ENCODE measurements at regions not wholly inside any gene's neighbourhood (a gene's known extent, or its start where the extent isn't known, plus 50 kb on each side); places are given as distances from the start of the nearest gene placed in this dataset.
"Not testable (repeated sequence)": the region's sequence is repeated elsewhere in the genome, so short reads cannot be mapped to it uniquely, and the experiment has no call there.

DNA sequence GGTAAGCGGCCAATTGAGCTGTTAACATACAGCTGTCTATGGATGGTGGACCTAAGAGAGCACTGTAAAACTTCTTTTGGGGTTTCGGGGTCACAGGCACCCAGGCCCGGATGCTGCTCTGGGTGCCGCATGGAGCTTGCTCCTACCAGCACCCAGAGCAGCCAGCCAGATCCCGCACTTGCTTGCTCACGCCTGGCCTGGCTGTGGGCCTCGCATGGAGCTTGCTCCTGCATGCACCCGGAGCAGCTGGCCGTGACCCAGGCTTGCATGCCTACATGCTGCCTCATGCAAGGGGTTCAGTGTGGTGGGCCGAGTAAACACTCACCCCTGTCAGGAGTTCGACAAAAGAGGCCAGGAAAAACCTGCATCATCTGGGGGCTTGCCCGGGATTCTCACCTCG is 896.9 kb downstream of the SORCS1 start:
- Histone ChIP-seq H3K27me3 (ENCODE audit: control insufficient read depth in 1 of 2, insufficient read depth in 2 of 2, low read length in 2 of 2) (no peaks in the 10 kb centered on the region), H3K9me3 (ENCODE audit: control insufficient read depth in 1 of 2, insufficient read depth in 1 of 2, low read length in 2 of 2) (peaks cover 0 to 14% of the 10 kb centered on the region in 2 experiments), H3K27ac (ENCODE audit: low read depth in 1 of 2, low read length in 2 of 2) (no peak overlapping the region), H3K4me3 (ENCODE audit: low read length) (no peak overlapping the region), H3K36me3 (ENCODE audit: insufficient read depth, low read length) (no peaks in the 10 kb centered on the region), H3K4me1 (ENCODE audit: insufficient read depth, low read length) (no peaks in the 10 kb centered on the region)
- no peak overlapping the region for H3K4me3 Mint-ChIP-seq
- H3K4me1 Mint-ChIP-seq (ENCODE audit: low read depth), result no peaks in the 10 kb centered on the region
- H3K36me3 Mint-ChIP-seq (ENCODE audit: low read depth), result no peaks in the 10 kb centered on the region
- H3K27ac Mint-ChIP-seq, result no peak overlapping the region
- no peaks in the 10 kb centered on the region for H3K27me3 Mint-ChIP-seq
- TF ChIP-seq, protein P1, sequence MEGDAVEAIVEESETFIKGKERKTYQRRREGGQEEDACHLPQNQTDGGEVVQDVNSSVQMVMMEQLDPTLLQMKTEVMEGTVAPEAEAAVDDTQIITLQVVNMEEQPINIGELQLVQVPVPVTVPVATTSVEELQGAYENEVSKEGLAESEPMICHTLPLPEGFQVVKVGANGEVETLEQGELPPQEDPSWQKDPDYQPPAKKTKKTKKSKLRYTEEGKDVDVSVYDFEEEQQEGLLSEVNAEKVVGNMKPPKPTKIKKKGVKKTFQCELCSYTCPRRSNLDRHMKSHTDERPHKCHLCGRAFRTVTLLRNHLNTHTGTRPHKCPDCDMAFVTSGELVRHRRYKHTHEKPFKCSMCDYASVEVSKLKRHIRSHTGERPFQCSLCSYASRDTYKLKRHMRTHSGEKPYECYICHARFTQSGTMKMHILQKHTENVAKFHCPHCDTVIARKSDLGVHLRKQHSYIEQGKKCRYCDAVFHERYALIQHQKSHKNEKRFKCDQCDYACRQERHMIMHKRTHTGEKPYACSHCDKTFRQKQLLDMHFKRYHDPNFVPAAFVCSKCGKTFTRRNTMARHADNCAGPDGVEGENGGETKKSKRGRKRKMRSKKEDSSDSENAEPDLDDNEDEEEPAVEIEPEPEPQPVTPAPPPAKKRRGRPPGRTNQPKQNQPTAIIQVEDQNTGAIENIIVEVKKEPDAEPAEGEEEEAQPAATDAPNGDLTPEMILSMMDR (IDR thresholded peaks at IDR 0.05), result no peak
- intact Hi-C loops (cut with DNase I, micrococcal nuclease), result no loop called here
- peaks cover 8% of the 10 kb centered on the region for H3K9me3 Mint-ChIP-seq
- CTCF ChIA-PET, result no interaction called here
- ATAC-seq (ENCODE audit: poor library complexity) (no peak), DNase-seq (no peak)
- POLR2A ChIA-PET, result no interaction called here

DNA sequence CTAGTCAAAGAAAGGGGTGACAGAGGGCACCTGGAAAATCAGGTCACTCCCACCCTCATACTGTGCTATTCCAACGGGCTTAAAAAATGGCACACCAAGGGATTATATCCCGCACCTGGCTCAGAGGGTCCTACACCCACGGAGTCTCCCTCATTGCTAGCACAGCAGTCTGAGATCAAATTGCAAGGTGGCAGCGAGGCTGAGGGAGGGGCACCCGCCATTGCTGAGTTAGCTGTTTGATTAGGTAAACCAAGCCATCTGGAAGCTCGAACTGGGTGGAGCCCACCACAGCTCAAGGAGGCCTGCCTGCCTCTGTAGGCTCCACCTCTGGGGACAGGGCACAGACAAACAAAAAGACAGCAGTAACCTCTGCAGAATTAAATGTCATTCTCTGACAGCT is 907.1 kb downstream of the SORCS1 start:
- H3K4me1 Mint-ChIP-seq (ENCODE audit: low read depth); intact Hi-C loops (cut with DNase I, micrococcal nuclease); H3K4me3 ChIP-seq (ENCODE audit: low read length); H3K36me3 Mint-ChIP-seq (ENCODE audit: low read depth); CTCF ChIA-PET; H3K4me1 ChIP-seq (ENCODE audit: insufficient read depth, low read length); H3K4me3 Mint-ChIP-seq; H3K9me3 Mint-ChIP-seq; H3K27me3 ChIP-seq (ENCODE audit: control insufficient read depth in 1 of 2, insufficient read depth in 2 of 2, low read length in 2 of 2); POLR2A ChIA-PET; H3K27me3 Mint-ChIP-seq; H3K36me3 ChIP-seq (ENCODE audit: insufficient read depth, low read length); H3K27ac Mint-ChIP-seq; H3K9me3 ChIP-seq (ENCODE audit: control insufficient read depth in 1 of 2, insufficient read depth in 1 of 2, low read length in 2 of 2); DNase-seq; ATAC-seq (ENCODE audit: poor library complexity); H3K27ac ChIP-seq (ENCODE audit: low read depth in 1 of 2, low read length in 2 of 2): not testable (repeated sequence)

DNA sequence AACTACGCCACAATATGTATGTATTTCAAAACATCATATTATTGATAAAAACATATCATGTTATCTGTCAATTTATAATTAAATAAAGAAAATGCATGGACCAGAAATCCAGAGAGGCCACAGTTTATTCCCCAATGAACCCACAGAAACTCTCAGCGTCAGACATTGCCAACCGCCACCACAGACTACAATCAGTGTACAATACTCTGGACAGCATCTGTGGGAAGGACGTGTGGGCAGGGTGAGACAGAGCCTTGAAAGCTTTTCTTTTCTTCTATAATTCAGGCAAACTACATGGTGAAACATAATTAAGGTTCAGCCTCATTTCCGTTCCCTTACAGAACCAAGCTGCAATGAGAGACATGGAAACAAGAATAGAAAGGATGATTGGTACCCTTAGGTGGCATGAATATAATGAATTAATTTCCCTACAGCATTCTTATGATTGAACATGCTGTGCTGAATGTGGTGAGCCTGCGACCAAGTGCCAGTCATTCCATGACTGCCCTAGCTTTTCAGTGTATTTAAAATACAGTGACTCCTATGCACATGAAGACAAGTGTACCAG is 909.3 kb downstream of the SORCS1 start:
- Histone ChIP-seq H3K4me3 (ENCODE audit: low read length) (no peak overlapping the region), H3K36me3 (ENCODE audit: insufficient read depth, low read length) (no peaks in the 10 kb centered on the region), H3K9me3 (ENCODE audit: control insufficient read depth in 1 of 2, insufficient read depth in 1 of 2, low read length in 2 of 2) (no peaks in the 10 kb centered on the region), H3K4me1 (ENCODE audit: insufficient read depth, low read length) (no peaks in the 10 kb centered on the region), H3K27me3 (ENCODE audit: control insufficient read depth in 1 of 2, insufficient read depth in 2 of 2, low read length in 2 of 2) (no peaks in the 10 kb centered on the region), H3K27ac (ENCODE audit: low read depth in 1 of 2, low read length in 2 of 2) (no peak overlapping the region)
- no peak for DNase-seq
- TF ChIP-seq, protein P1 (IDR thresholded peaks at IDR 0.05), result no peak
- CTCF ChIA-PET, result no interaction called here
- Mint-ChIP-seq H3K4me3 (no peak overlapping the region), H3K4me1 (ENCODE audit: low read depth) (no peaks in the 10 kb centered on the region), H3K36me3 (ENCODE audit: low read depth) (no peaks in the 10 kb centered on the region), H3K27ac (no peak overlapping the region), H3K27me3 (no peaks in the 10 kb centered on the region), H3K9me3 (peaks cover 10% of the 10 kb centered on the region)
- POLR2A ChIA-PET, result no interaction called here
- intact Hi-C loops (cut with DNase I, micrococcal nuclease), result no loop called here
- no peak for ATAC-seq (ENCODE audit: poor library complexity)

DNA sequence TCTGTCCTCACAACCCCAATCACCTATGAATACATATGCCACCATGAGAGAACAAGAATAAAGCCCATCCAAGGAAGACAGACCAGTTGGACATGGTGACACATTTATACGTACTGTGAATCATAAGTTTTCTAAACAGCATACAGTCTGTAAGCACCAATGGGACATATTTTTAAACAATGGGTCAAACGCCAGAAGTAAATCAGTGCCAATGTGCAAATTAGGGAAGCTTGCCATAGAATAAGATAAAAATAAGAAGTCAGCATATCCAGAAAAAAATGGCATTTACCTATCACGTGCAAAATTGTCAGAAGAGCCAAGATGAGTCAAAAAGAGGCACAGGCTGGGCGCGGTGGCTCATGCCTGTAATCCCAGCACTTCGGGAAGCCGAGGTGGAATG is 910.4 kb downstream of the SORCS1 start:
- H3K4me1 ChIP-seq (ENCODE audit: insufficient read depth, low read length), result no peaks in the 10 kb centered on the region
- Mint-ChIP-seq H3K36me3 (ENCODE audit: low read depth) (no peaks in the 10 kb centered on the region), H3K27me3 (no peaks in the 10 kb centered on the region), H3K4me1 (ENCODE audit: low read depth) (no peaks in the 10 kb centered on the region), H3K27ac (no peak overlapping the region), H3K9me3 (peaks cover 8% of the 10 kb centered on the region), H3K4me3 (no peak overlapping the region)
- DNase-seq, result no peak
- ChIA-PET CTCF (no interaction called here), POLR2A (no interaction called here)
- H3K27me3 ChIP-seq (ENCODE audit: control insufficient read depth in 1 of 2, insufficient read depth in 2 of 2, low read length in 2 of 2), result no peaks in the 10 kb centered on the region
- no peak overlapping the region for H3K4me3 ChIP-seq (ENCODE audit: low read length)
- TF ChIP-seq, protein P1 (IDR thresholded peaks at IDR 0.05), result no peak
- H3K9me3 ChIP-seq (ENCODE audit: control insufficient read depth in 1 of 2, insufficient read depth in 1 of 2, low read length in 2 of 2), result no peaks in the 10 kb centered on the region
- no peaks in the 10 kb centered on the region for H3K36me3 ChIP-seq (ENCODE audit: insufficient read depth, low read length)
- intact Hi-C loops (cut with DNase I, micrococcal nuclease), result no loop called here
- no peak overlapping the region for H3K27ac ChIP-seq (ENCODE audit: low read depth in 1 of 2, low read length in 2 of 2)
- no peak for ATAC-seq (ENCODE audit: poor library complexity)
